Ishikawa (cell line): ENCODE measurements at regions not wholly inside any gene's neighbourhood (a gene's known extent, or its start where the extent isn't known, plus 50 kb on each side); places are given as distances from the start of the nearest gene placed in this dataset.

ENCODE experiments used
- CEBPB ChIP-seq: IDR thresholded peaks from 2 replicates; pipeline ENCODE4 v1.6.1; 2012
- CREB1 ChIP-seq: IDR thresholded peaks from 2 replicates; pipeline ENCODE4 v1.6.1; 2012; ENCODE audit warnings: low read depth
- EGR1 ChIP-seq: IDR thresholded peaks from 2 replicates; pipeline ENCODE4 v1.6.1; 2012
- EP300 ChIP-seq: IDR thresholded peaks from 2 replicates; pipeline ENCODE4 v1.6.1; 2012; ENCODE audit warnings: borderline replicate concordance
- FOXM1 ChIP-seq: IDR thresholded peaks from 2 replicates; pipeline ENCODE4 v1.6.1; 2012; ENCODE audit warnings: low read depth, borderline replicate concordance
- NFIC ChIP-seq: IDR thresholded peaks from 2 replicates; pipeline ENCODE4 v1.6.1; 2012
- RAD21 ChIP-seq: IDR thresholded peaks from 2 replicates; pipeline ENCODE4 v1.6.1; 2012; ENCODE audit warnings: low read depth
- TAF1 ChIP-seq: IDR thresholded peaks from 2 replicates; pipeline ENCODE4 v1.6.1; 2012; ENCODE audit warnings: low read depth, mild to moderate bottlenecking
- TCF12 ChIP-seq: IDR thresholded peaks from 2 replicates; pipeline ENCODE4 v1.6.1; 2012; ENCODE audit warnings: low read depth
- TEAD4 ChIP-seq: IDR thresholded peaks from 2 replicates; pipeline ENCODE4 v1.6.1; 2012
- YY1 ChIP-seq: IDR thresholded peaks from 2 replicates; pipeline ENCODE4 v1.6.1; 2012; ENCODE audit warnings: low read depth
- ZBTB7A ChIP-seq: IDR thresholded peaks from 2 replicates; pipeline ENCODE4 v1.6.1; 2012; ENCODE audit warnings: low read depth
- TF ChIP-seq, protein P1 (sequence below): IDR thresholded peaks from 2 replicates; pipeline ENCODE4 v1.6.1; 2012
- TF ChIP-seq, protein P2 (sequence below): IDR thresholded peaks from 2 replicates; pipeline ENCODE4 v1.6.1; 2012
- TF ChIP-seq, protein P3 (sequence below): IDR thresholded peaks from 2 replicates; pipeline ENCODE4 v1.6.1; 2012; ENCODE audit warnings: low read depth, mild to moderate bottlenecking

DNA sequence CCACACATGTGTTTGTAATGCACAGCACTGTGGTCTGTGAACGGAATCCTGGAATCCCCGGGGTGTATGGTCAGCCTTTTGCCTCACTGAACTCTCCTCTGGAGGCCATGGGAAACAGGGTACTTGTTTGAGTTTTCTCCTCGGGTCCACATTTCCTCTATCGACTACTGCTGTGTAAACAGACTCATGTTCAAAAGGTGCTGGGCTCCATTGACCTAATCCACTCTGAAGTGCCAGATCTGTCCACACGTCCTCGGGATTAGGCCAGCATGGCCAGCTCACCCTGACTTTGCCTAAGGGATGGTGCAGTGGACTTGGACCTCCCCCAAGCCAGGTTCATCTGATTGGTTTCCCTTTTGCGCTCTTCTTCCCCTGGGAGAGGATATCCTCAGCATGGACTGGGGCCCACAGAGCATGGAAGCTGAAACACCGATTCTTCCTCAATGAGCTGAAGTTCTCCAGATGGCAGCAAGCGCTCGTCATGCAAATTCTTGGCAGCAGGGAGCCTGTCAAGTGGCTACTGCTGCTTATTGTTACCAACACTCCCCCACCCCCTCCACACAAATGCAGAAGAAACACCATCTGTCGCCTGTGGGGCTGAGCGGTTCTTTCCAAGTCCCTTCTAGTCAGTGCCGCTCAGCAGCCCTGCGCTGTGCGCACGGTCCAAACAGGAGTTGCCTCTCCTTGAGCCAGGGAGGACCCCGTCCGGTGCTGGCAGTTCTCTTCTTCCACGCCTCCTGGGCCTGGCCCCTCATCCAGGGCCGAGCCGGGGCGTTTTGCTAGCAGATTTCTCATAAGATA lies 292.6 kb upstream of the MARCKS start:
- TF ChIP-seq FOXM1 (no peak), NFIC (no peak), RAD21 (no peak), TAF1 (no peak), ZBTB7A (no peak), CEBPB (no peak), CREB1 (no peak), TCF12 (no peak), TEAD4 (no peak)

DNA sequence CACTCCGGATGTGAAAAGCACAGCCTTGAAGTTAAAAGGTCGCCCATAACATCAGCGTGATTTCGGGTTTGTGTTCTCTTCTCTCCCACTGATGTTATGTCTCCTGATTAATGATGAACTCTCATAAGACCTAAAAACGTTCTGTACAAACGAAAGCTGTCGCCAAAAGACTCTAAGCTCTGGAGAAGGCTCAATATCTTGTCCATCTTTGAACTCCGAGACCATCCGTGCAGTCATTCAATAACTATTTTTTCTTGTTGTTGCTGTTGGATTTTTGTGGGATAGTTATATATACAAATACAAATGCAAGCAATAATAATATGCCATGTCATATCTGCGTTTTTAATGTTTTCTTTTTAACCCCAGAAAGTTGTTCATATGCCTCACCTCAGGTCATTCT lies 291.8 kb upstream of the MARCKS start:
- TF ChIP-seq NFIC (no peak), FOXM1 (no peak), TCF12 (no peak), YY1 (no peak), TAF1 (no peak), EP300 (no peak), EGR1 (no peak)
- TF ChIP-seq, protein P1, sequence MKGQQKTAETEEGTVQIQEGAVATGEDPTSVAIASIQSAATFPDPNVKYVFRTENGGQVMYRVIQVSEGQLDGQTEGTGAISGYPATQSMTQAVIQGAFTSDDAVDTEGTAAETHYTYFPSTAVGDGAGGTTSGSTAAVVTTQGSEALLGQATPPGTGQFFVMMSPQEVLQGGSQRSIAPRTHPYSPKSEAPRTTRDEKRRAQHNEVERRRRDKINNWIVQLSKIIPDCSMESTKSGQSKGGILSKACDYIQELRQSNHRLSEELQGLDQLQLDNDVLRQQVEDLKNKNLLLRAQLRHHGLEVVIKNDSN: no peak
- TF ChIP-seq, protein P2, sequence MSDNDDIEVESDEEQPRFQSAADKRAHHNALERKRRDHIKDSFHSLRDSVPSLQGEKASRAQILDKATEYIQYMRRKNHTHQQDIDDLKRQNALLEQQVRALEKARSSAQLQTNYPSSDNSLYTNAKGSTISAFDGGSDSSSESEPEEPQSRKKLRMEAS: no peak
- TF ChIP-seq, protein P3, sequence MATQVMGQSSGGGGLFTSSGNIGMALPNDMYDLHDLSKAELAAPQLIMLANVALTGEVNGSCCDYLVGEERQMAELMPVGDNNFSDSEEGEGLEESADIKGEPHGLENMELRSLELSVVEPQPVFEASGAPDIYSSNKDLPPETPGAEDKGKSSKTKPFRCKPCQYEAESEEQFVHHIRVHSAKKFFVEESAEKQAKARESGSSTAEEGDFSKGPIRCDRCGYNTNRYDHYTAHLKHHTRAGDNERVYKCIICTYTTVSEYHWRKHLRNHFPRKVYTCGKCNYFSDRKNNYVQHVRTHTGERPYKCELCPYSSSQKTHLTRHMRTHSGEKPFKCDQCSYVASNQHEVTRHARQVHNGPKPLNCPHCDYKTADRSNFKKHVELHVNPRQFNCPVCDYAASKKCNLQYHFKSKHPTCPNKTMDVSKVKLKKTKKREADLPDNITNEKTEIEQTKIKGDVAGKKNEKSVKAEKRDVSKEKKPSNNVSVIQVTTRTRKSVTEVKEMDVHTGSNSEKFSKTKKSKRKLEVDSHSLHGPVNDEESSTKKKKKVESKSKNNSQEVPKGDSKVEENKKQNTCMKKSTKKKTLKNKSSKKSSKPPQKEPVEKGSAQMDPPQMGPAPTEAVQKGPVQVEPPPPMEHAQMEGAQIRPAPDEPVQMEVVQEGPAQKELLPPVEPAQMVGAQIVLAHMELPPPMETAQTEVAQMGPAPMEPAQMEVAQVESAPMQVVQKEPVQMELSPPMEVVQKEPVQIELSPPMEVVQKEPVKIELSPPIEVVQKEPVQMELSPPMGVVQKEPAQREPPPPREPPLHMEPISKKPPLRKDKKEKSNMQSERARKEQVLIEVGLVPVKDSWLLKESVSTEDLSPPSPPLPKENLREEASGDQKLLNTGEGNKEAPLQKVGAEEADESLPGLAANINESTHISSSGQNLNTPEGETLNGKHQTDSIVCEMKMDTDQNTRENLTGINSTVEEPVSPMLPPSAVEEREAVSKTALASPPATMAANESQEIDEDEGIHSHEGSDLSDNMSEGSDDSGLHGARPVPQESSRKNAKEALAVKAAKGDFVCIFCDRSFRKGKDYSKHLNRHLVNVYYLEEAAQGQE: no peak

DNA sequence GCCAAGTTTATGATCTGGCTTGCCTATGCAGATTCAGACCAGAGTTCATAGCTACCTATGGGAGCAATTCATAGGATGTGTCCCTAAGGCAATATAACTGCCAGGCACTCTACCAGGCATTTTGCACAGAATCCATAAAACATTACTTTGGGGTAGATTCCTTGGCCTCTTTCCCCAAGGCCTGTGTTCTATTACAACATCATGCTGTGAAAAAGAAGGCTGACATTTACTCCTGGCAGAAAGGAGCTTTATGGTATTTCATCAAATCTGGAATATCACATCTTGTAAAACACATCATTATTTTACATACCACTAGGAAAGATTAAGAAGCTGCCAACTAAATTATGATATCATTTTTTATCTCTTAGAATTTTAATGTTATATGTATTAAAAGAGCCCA lies 287.0 kb upstream of the MARCKS start:
- TF ChIP-seq, protein P2: no peak
- TF ChIP-seq EP300 (no peak), EGR1 (no peak), YY1 (no peak), ZBTB7A (no peak), CREB1 (no peak), TAF1 (no peak), FOXM1 (no peak), RAD21 (no peak), CEBPB (no peak), TEAD4 (no peak), TCF12 (no peak), NFIC (no peak)
- TF ChIP-seq, protein P3: no peak
- TF ChIP-seq, protein P1: no peak

DNA sequence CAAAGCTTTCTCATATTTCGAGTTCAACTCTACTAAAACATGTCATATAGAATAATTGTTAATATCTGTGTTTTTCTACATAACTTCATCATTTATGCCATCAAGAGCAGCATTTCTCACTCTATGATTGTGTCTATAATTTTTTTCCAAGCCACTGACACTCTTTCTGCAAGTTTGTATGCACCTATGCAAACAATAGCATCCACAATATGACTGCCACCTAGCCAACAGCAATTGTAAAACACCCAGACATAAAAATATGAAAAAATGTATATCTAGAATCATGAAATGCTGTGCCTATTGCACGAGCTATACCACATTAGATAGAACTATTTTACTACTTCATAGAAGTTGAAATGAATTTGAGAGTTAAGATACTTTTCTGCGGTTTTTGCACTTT lies 286.5 kb upstream of the MARCKS start:
- no peak for TF ChIP-seq CEBPB
- TF ChIP-seq RAD21: 0 out of 2 replicates have a peak, but pooled peaks have one; percentile 25

DNA sequence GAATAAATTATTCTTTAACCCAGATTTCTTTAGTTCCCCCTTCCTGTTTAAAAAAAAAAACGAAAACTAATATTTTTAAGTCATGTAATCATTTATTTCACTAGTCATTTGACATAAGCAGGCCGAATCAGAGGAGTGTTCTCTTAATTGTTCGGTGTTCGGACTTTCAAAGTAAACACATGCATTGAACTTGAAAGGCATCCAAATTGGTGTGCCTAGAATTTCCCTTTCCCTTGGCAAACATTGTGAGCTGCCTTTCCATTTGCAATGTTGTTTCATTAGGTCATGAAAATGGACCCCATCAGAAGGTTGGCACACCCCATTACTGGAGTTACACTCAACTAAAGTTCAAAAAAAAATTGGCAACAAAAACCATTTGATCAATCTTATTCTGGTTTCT lies 283.0 kb upstream of the MARCKS start:
- no peak for TF ChIP-seq EP300
- no peak for TF ChIP-seq NFIC
- TF ChIP-seq FOXM1: no peak
- TF ChIP-seq, protein P3: no peak
- TF ChIP-seq YY1: no peak
- no peak for TF ChIP-seq TCF12
